ENCODE measurements at regions not wholly inside any gene's neighbourhood (a gene's known extent, or its start where the extent isn't known, plus 50 kb on each side); places are given as distances from the start of the nearest gene placed in this dataset.

DNA sequence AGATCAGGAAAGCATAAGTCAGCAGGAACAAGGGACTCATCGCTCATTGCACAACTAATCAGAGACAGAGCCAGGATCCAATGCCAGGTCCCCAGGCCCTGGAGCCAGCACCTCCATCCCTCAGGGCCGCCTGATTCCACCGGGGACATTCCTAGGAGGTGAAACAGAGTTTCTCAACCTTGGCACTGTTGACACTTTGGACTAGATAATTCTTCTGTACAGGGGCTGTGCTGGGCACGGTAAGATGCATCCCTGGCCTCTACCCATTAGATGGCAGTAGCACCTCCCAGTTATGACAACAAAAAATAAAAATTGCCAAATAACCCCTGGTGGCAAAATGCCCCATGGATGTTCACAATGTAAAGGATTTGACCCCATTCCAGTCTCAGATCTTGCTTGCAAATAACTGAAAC lies 127.7 kb downstream of the MTHFS start:
- H3K36me3 ChIP-seq (ENCODE audit: control insufficient read depth in 2 of 2, extremely low read depth in 1 of 2, insufficient read depth in 2 of 2, low read length in 2 of 2), result no peaks in the 10 kb centered on the region
- POLR2A ChIA-PET, result no interaction called here
- no peaks in the 10 kb centered on the region for H3K27me3 ChIP-seq (ENCODE audit: control insufficient read depth in 2 of 2, insufficient read depth in 2 of 2, low read length in 2 of 2)
- no peaks in the 10 kb centered on the region for H4K20me1 ChIP-seq (replicated peaks; ENCODE audit: control insufficient read depth, extremely low read depth, insufficient read depth, low read length)
- CTCF ChIA-PET, result interaction anchor here (2.8 kb wide), 1 partner anchor 85 kb away, joined by 6 read pairs; no protein-coding TSS in a partner anchor
- H2AFZ ChIP-seq (ENCODE audit: low read depth, low read length), result no peak overlapping the region
- no peak overlapping the region for H3K9ac ChIP-seq (replicated peaks; ENCODE audit: extremely low read depth, insufficient read depth, low read length)
- no peak for FAIRE-seq
- H3K9me3 ChIP-seq (replicated peaks; ENCODE audit: control insufficient read depth, insufficient read depth, low read length), result no peaks in the 10 kb centered on the region
- DNase-seq (ENCODE audit: low read depth, low spot score), result no peak
- H3K4me3 ChIP-seq (replicated peaks in 1 of 3; ENCODE audit: insufficient read depth in 1 of 3, low read depth in 1 of 3, low read length in 3 of 3), result no peak overlapping the region
- no peak overlapping the region for H3K4me2 ChIP-seq (ENCODE audit: insufficient read depth, low read length)
- no peaks in the 10 kb centered on the region for H3K4me1 ChIP-seq (ENCODE audit: control insufficient read depth, extremely low read depth, insufficient read depth, low read length)
- no peaks in the 10 kb centered on the region for H3K79me2 ChIP-seq (ENCODE audit: control insufficient read depth, insufficient read depth, low read length)
- no peak overlapping the region for H3K27ac ChIP-seq (ENCODE audit: insufficient read depth, low read depth, low read length)
- no peaks in the 10 kb centered on the region for H3K9me1 ChIP-seq (replicated peaks; ENCODE audit: control insufficient read depth, extremely low read depth, insufficient read depth, low read length)
- no TSS peak for BruUV-seq (replicated peaks)
- dilution Hi-C loops (cut with MboI; ENCODE audit: extremely low pct_ligation_motif_present, low sequenced_read_pairs) (no loop called here), intact Hi-C loops (cut with micrococcal nuclease) (loop anchor here (1.0 kb wide), 1 partner anchor 224 kb away; no protein-coding TSS in a partner anchor)
- TF ChIP-seq MYC (IDR thresholded peaks at IDR 0.05; ENCODE audit: low read depth, low read length), result no peak
- TF ChIP-seq JUN (IDR thresholded peaks at IDR 0.05; ENCODE audit: borderline replicate concordance, insufficient read depth, insufficient read length, low read depth), result no peak
- TF ChIP-seq GATA2 (IDR thresholded peaks at IDR 0.05; ENCODE audit: insufficient read depth, insufficient read length, low read depth, low read length), result no peak
- TF ChIP-seq, protein P1, sequence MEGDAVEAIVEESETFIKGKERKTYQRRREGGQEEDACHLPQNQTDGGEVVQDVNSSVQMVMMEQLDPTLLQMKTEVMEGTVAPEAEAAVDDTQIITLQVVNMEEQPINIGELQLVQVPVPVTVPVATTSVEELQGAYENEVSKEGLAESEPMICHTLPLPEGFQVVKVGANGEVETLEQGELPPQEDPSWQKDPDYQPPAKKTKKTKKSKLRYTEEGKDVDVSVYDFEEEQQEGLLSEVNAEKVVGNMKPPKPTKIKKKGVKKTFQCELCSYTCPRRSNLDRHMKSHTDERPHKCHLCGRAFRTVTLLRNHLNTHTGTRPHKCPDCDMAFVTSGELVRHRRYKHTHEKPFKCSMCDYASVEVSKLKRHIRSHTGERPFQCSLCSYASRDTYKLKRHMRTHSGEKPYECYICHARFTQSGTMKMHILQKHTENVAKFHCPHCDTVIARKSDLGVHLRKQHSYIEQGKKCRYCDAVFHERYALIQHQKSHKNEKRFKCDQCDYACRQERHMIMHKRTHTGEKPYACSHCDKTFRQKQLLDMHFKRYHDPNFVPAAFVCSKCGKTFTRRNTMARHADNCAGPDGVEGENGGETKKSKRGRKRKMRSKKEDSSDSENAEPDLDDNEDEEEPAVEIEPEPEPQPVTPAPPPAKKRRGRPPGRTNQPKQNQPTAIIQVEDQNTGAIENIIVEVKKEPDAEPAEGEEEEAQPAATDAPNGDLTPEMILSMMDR (IDR thresholded peaks at IDR 0.05; ENCODE audit: extremely low read depth in 1 of 2, insufficient read depth in 1 of 2, low read depth in 1 of 2, low read length in 2 of 2), result peak in 1 of 2 donors; percentile 3
- no peak for TF ChIP-seq EZH2 (IDR thresholded peaks at IDR 0.05; ENCODE audit: borderline replicate concordance, low read depth, low read length, severe bottlenecking)
- TF ChIP-seq, protein P2, sequence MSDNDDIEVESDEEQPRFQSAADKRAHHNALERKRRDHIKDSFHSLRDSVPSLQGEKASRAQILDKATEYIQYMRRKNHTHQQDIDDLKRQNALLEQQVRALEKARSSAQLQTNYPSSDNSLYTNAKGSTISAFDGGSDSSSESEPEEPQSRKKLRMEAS (IDR thresholded peaks at IDR 0.05; ENCODE audit: insufficient read depth, insufficient read length), result no peak
- TF ChIP-seq POLR2AphosphoS5 (IDR thresholded peaks at IDR 0.05; ENCODE audit: insufficient read depth, low read depth, low read length), result no peak
- no peak for TF ChIP-seq FOS (IDR thresholded peaks at IDR 0.05; ENCODE audit: borderline replicate concordance, insufficient read depth, low read length)

Data from endothelial cell of umbilical vein (primary cell).